Suprapubic skin (tissue), 4 donors: ENCODE measurements at regions not wholly inside any gene's neighbourhood (a gene's known extent, or its start where the extent isn't known, plus 50 kb on each side); places are given as distances from the start of the nearest gene placed in this dataset.

Source experiments
- DNase-seq, 2 donors: peaks; one replicate each; pipeline ENCODE4 v3.0.0-alpha.2; 2019; ENCODE audit warnings: low spot score in 2 of 2
- H3K27ac ChIP-seq: fragments of 200-600 bp; sonication (generic); one replicate; pipeline ENCODE4 v1.5.1; 2019
- H3K27me3 ChIP-seq: fragments of 200-600 bp; sonication (generic); one replicate; pipeline ENCODE4 v1.5.1; 2019
- H3K36me3 ChIP-seq: fragments of 200-600 bp; sonication (generic); one replicate; pipeline ENCODE4 v1.5.1; 2019
- H3K4me1 ChIP-seq: fragments of 200-600 bp; sonication (generic); one replicate; pipeline ENCODE4 v1.5.1; 2019
- H3K4me3 ChIP-seq: fragments of 200-600 bp; sonication (generic); one replicate; pipeline ENCODE4 v1.5.1; 2019; ENCODE audit warnings: mild to moderate bottlenecking
- H3K9me3 ChIP-seq: fragments of 200-600 bp; sonication (generic); one replicate; pipeline ENCODE4 v1.5.1; 2019
- CTCF ChIP-seq, 2 donors: fragments of 200-600 bp in 1 of 2; fragments of 450-650 bp in 1 of 2; sonication (generic) in 1 of 2; IDR thresholded peaks; one replicate each; pipeline ENCODE4 v1.5.1; 2016 to 2019; ENCODE audit warnings: antibody characterized with exemption in 2 of 2, mild to moderate bottlenecking in 1 of 2, moderate library complexity in 1 of 2
- EP300 ChIP-seq: sonication (generic); formaldehyde crosslinking; IDR thresholded peaks from one replicate; pipeline ENCODE4 v1.6.1; 2017; ENCODE audit warnings: antibody characterized with exemption
- POLR2A ChIP-seq, 2 donors: fragments of 450-650 bp; IDR thresholded peaks; one replicate each; pipeline ENCODE4 v1.6.1; 2017; ENCODE audit warnings: antibody characterized with exemption in 2 of 2, mild to moderate bottlenecking in 2 of 2, moderate library complexity in 2 of 2
- POLR2AphosphoS5 ChIP-seq, 3 donors: sonication (generic); formaldehyde crosslinking; IDR thresholded peaks; one replicate each; pipeline ENCODE4 v1.6.1; 2017; ENCODE audit warnings: antibody characterized with exemption in 3 of 3
- WGBS: methylation state at CpG from one replicate; pipeline ENCODE4 v1.1.5; 2018; 5-methylcytosine and 5-hydroxymethylcytosine counted together

GRCh38 chr10:108393089-108393488 is 1228.6 kb upstream of the SORCS1 start:
- WGBS, result 21% methylated on average over 1 of the region's 1 CpG
- H3K4me3 ChIP-seq, result no peak overlapping the region

GRCh38 chr10:108392286-108392685 is 1227.8 kb upstream of the SORCS1 start:
- no peaks in the 10 kb centered on the region for H3K36me3 ChIP-seq
- H3K27me3 ChIP-seq, result no peaks in the 10 kb centered on the region
- no peaks in the 10 kb centered on the region for H3K9me3 ChIP-seq
- WGBS, result 38% methylated on average over 1 of the region's 1 CpG
- no peak for DNase-seq
- no peak for TF ChIP-seq CTCF (IDR thresholded peaks at IDR 0.05)
- no peak for TF ChIP-seq POLR2A (IDR thresholded peaks at IDR 0.05)
- TF ChIP-seq POLR2AphosphoS5 (IDR thresholded peaks at IDR 0.05), result no peak
- no peak for TF ChIP-seq EP300
- H3K27ac ChIP-seq, result no peak overlapping the region
- no peak overlapping the region for H3K4me3 ChIP-seq
- H3K4me1 ChIP-seq, result no peaks in the 10 kb centered on the region

More at GRCh38 chr10:108393089-108393488, 1228.6 kb upstream of the SORCS1 start:
- no peaks in the 10 kb centered on the region for H3K36me3 ChIP-seq
- no peak for TF ChIP-seq CTCF (IDR thresholded peaks at IDR 0.05)
- TF ChIP-seq EP300, result no peak
- no peak for TF ChIP-seq POLR2AphosphoS5 (IDR thresholded peaks at IDR 0.05)
- TF ChIP-seq POLR2A (IDR thresholded peaks at IDR 0.05), result no peak
- no peaks in the 10 kb centered on the region for H3K9me3 ChIP-seq
- H3K4me1 ChIP-seq, result no peaks in the 10 kb centered on the region
- H3K27ac ChIP-seq, result no peak overlapping the region
- no peak for DNase-seq
- no peaks in the 10 kb centered on the region for H3K27me3 ChIP-seq

- H3K27me3 ChIP-seq, result no peaks in the 10 kb centered on the region
- no peaks in the 10 kb centered on the region for H3K36me3 ChIP-seq
- no peak for DNase-seq
- TF ChIP-seq POLR2A (IDR thresholded peaks at IDR 0.05) (no peak), POLR2AphosphoS5 (IDR thresholded peaks at IDR 0.05) (no peak), CTCF (IDR thresholded peaks at IDR 0.05) (no peak), EP300 (no peak)
- 66% methylated on average over 1 of the region's 1 CpG for WGBS
- H3K9me3 ChIP-seq, result no peaks in the 10 kb centered on the region
- no peak overlapping the region for H3K27ac ChIP-seq
- H3K4me1 ChIP-seq, result no peaks in the 10 kb centered on the region
- H3K4me3 ChIP-seq, result no peak overlapping the region
These were observed 1224.2 kb upstream of the SORCS1 start for GRCh38 chr10:108388706-108389105.

- H3K27me3 ChIP-seq, result no peaks in the 10 kb centered on the region
- no peak overlapping the region for H3K4me3 ChIP-seq
- no peaks in the 10 kb centered on the region for H3K9me3 ChIP-seq
- H3K36me3 ChIP-seq, result no peaks in the 10 kb centered on the region
- H3K4me1 ChIP-seq, result no peaks in the 10 kb centered on the region
- WGBS, result 91% methylated on average over 3 of the region's 3 CpGs
- no peak for TF ChIP-seq POLR2AphosphoS5 (IDR thresholded peaks at IDR 0.05)
- no peak for TF ChIP-seq CTCF (IDR thresholded peaks at IDR 0.05)
- no peak for TF ChIP-seq EP300
- TF ChIP-seq POLR2A (IDR thresholded peaks at IDR 0.05), result no peak
- no peak overlapping the region for H3K27ac ChIP-seq
- DNase-seq, result no peak
These were observed 1221.5 kb upstream of the SORCS1 start for GRCh38 chr10:108385963-108386362.

- no peak overlapping the region for H3K4me3 ChIP-seq
- H3K9me3 ChIP-seq, result no peaks in the 10 kb centered on the region
- WGBS, result 61% methylated on average over 1 of the region's 1 CpG
- H3K27me3 ChIP-seq, result no peaks in the 10 kb centered on the region
- no peak for DNase-seq
- H3K27ac ChIP-seq, result no peak overlapping the region
- TF ChIP-seq EP300 (no peak), CTCF (IDR thresholded peaks at IDR 0.05) (no peak), POLR2AphosphoS5 (IDR thresholded peaks at IDR 0.05) (no peak), POLR2A (IDR thresholded peaks at IDR 0.05) (no peak)
- no peaks in the 10 kb centered on the region for H3K4me1 ChIP-seq
- H3K36me3 ChIP-seq, result no peaks in the 10 kb centered on the region
These were observed 1219.9 kb upstream of the SORCS1 start for GRCh38 chr10:108384378-108384777.
